NOMO-1 (cell line): ENCODE measurements at regions not wholly inside any gene's neighbourhood (a gene's known extent, or its start where the extent isn't known, plus 50 kb on each side); places are given as distances from the start of the nearest gene placed in this dataset.
"Not testable (repeated sequence)": the region's sequence is repeated elsewhere in the genome, so short reads cannot be mapped to it uniquely, and the experiment has no call there.

Experiments
- DNase-seq, 2 experiments: peaks; one replicate each; lab custom pipeline; 2025; ENCODE audit not compliant: unreplicated experiment in 2 of 2; lab: John Stamatoyannopoulos, UW

GRCh38 chr4:188647820-188648370 lies 508.7 kb downstream of the TRIML1 start:
- no peak for DNase-seq

- DNase-seq: no peak
Measured at GRCh38 chr4:188649635-188650034, 510.4 kb downstream of the TRIML1 start.

- no peak for DNase-seq
Measured at GRCh38 chr4:188650516-188650915, 511.3 kb downstream of the TRIML1 start.

- DNase-seq: no peak
Measured at GRCh38 chr4:188657365-188657764, 518.1 kb downstream of the TRIML1 start.

GRCh38 chr4:188658958-188659522 lies 519.8 kb downstream of the TRIML1 start:
- no peak for DNase-seq

- no peak for DNase-seq
Measured at GRCh38 chr4:188660796-188661195, 521.6 kb downstream of the TRIML1 start.

GRCh38 chr4:188661502-188661901 lies 522.3 kb downstream of the TRIML1 start:
- no peak for DNase-seq

GRCh38 chr4:188663369-188663768 lies 524.1 kb downstream of the TRIML1 start:
- DNase-seq: no peak

- DNase-seq: no peak
Measured at GRCh38 chr4:188665491-188666457, 526.5 kb downstream of the TRIML1 start.

GRCh38 chr4:188678691-188679090 lies 539.5 kb downstream of the TRIML1 start:
- not testable (repeated sequence) for DNase-seq

- DNase-seq: no peak
Measured at GRCh38 chr4:188680004-188680666, 540.9 kb downstream of the TRIML1 start.

- no peak for DNase-seq
Measured at GRCh38 chr4:188680667-188681063, 541.4 kb downstream of the TRIML1 start.

- no peak for DNase-seq
Measured at GRCh38 chr4:188682321-188682720, 543.1 kb downstream of the TRIML1 start.

- no peak for DNase-seq
Measured at GRCh38 chr4:188683571-188683970, 544.3 kb downstream of the TRIML1 start.

- no peak for DNase-seq
Measured at GRCh38 chr4:188688956-188689355, 549.7 kb downstream of the TRIML1 start.

GRCh38 chr4:188691811-188692210 lies 552.6 kb downstream of the TRIML1 start:
- DNase-seq: no peak

GRCh38 chr4:188695261-188695660 lies 556.0 kb downstream of the TRIML1 start:
- DNase-seq: no peak

- DNase-seq: no peak
Measured at GRCh38 chr4:188697243-188697642, 558.0 kb downstream of the TRIML1 start.

- DNase-seq: no peak
Measured at GRCh38 chr4:188701952-188702351, 562.7 kb downstream of the TRIML1 start.

- DNase-seq: no peak
Measured at GRCh38 chr4:188704288-188704687, 565.0 kb downstream of the TRIML1 start.

- no peak for DNase-seq
Measured at GRCh38 chr4:188707036-188707435, 567.8 kb downstream of the TRIML1 start.
